AG10803 (cell line): ENCODE measurements at regions not wholly inside any gene's neighbourhood (a gene's known extent, or its start where the extent isn't known, plus 50 kb on each side); places are given as distances from the start of the nearest gene placed in this dataset.

Experiments used
- DNase-seq: peaks from one replicate; pipeline ENCODE4 v3.0.0; 2010; ENCODE audit warnings: low read depth
- H3K4me3 ChIP-seq: 2 replicates; pipeline ENCODE4 v1.5.1; 2011; ENCODE audit warnings: mild to moderate bottlenecking, low read length, control low read depth
- TF ChIP-seq, protein P1 (sequence below): conservative IDR thresholded peaks from 2 replicates; pipeline ENCODE4 v1.5.1; 2011; ENCODE audit warnings: mild to moderate bottlenecking, low read length, control low read depth, inconsistent platforms

- H3K4me3 ChIP-seq: no peak overlapping the region
- DNase-seq: no peak
- TF ChIP-seq, protein P1, sequence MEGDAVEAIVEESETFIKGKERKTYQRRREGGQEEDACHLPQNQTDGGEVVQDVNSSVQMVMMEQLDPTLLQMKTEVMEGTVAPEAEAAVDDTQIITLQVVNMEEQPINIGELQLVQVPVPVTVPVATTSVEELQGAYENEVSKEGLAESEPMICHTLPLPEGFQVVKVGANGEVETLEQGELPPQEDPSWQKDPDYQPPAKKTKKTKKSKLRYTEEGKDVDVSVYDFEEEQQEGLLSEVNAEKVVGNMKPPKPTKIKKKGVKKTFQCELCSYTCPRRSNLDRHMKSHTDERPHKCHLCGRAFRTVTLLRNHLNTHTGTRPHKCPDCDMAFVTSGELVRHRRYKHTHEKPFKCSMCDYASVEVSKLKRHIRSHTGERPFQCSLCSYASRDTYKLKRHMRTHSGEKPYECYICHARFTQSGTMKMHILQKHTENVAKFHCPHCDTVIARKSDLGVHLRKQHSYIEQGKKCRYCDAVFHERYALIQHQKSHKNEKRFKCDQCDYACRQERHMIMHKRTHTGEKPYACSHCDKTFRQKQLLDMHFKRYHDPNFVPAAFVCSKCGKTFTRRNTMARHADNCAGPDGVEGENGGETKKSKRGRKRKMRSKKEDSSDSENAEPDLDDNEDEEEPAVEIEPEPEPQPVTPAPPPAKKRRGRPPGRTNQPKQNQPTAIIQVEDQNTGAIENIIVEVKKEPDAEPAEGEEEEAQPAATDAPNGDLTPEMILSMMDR: no peak
These were observed 132.9 kb upstream of the ZMIZ1 start for GRCh38 chr10:78935697-78936407.

DNA sequence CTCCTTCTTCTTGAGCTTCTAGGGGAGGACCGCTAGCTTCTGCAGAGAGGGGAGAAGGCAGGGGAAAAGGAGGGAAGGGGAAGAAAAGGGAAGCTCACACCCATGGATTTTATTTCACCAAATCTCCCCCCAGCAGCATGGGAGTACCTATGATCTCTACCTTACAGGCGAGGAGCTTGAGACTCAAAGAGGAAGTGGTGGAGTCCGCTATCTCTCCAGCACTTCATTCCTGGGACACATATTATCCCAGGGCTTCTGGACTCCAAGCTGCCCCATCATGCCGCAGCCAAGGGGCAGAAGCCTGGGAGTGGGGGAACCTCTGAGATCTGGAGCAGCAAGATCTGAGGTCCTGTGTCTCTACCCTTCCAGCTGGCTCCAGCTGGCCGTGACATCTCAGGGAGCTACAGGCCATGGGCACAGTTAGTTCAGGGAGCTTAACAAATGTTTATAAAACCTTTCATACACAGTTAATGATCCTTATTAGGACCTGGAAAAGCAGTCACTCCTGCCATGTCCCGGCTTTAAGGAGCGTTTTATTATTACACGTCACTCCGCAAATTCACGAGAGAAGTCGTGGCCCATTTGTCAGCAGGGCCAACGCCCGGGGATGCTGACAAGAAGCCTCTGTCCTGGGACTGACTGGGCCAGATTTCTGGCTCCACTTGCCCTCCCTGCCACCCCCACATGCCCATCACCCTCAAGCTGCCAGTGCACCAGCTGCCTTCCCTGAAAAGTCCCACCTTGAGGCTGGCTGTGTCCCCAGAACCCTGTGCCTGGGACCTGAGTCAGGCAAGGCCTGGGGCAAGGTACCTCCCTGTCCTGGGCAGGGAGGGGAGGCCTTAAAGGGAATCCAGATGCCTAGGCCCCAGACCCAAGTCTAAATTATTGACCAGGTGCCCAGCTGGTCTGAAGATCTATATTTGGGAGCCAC lies 132.1 kb upstream of the ZMIZ1 start:
- H3K4me3 ChIP-seq: no peak overlapping the region
- no peak for DNase-seq
- TF ChIP-seq, protein P1: no peak

DNA sequence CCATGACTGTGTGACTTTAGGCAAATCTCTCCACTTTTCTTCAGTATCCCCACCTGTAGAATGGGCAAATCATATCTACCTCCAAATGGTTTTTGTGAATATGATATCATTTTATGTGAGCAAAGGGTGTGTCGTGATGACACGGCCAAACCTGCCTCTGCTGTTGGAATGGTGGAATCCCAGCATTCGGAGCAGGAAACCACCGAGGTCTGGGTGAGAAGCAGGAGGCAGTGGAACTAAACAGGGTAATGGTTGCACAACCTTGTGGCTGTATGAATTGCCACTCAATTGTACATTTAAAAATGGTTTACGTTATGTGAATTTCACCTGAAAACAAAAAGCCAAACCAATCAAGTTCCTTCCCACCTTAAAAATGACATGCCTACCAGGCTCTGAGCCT lies 131.4 kb upstream of the ZMIZ1 start:
- TF ChIP-seq, protein P1: no peak
- DNase-seq: no peak
- no peak overlapping the region for H3K4me3 ChIP-seq

GRCh38 chr10:78937800-78938694 lies 130.7 kb upstream of the ZMIZ1 start:
- no peak overlapping the region for H3K4me3 ChIP-seq
- TF ChIP-seq, protein P1: no peak

GRCh38 chr10:78938695-78939672 lies 129.8 kb upstream of the ZMIZ1 start:
- H3K4me3 ChIP-seq: no peak overlapping the region
- DNase-seq: no peak
- TF ChIP-seq, protein P1: no peak

More at GRCh38 chr10:78937800-78938694, 130.7 kb upstream of the ZMIZ1 start:
- DNase-seq: no peak

DNA sequence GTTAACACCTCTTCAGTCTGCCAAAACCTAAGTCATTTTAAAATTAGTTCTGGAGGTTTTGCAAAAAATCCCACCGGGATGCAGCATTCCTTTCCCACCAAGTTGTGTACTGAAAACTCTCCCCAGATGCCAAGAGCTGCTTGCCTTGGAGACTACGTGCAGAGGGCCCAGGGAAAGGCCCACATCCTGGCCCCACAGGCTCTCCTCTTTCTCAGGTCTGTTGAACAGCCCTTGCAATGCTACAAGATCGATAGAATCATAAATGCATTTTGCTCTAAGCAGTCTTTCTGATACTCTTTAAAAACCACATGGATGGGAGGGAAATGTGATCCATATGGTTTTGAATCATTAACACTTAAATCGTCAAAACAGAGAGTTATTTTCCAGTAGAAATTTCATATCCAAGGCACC lies 126.7 kb upstream of the ZMIZ1 start:
- peak; percentile 81 for DNase-seq
- no peak overlapping the region for H3K4me3 ChIP-seq
- TF ChIP-seq, protein P1: no peak
